SK-N-SH (cell line): ENCODE measurements at regions not wholly inside any gene's neighbourhood (a gene's known extent, or its start where the extent isn't known, plus 50 kb on each side); places are given as distances from the start of the nearest gene placed in this dataset.

ENCODE experiments used
- CTCF ChIA-PET: fragments of 300-600, 350-600 bp; formaldehyde crosslinking; extraction: SDS; loops from one replicate; lab custom pipeline; 2021; lab: Yijun Ruan, JAX
- POLR2A ChIA-PET: fragments of 350-600 bp; sonication (Branson Sonifier 250); formaldehyde crosslinking; extraction: SDS; loops from one replicate; lab custom pipeline; 2020; ENCODE audit warnings: antibody characterized with exemption, inconsistent platforms; lab: Yijun Ruan, JAX
- DNase-seq: peaks from one replicate; pipeline ENCODE4 v3.0.0; 2012
- H2AFZ ChIP-seq: fragments of 200-600 bp; sonication (generic); 2 replicates; pipeline ENCODE4 v1.8.1; 2016; ENCODE audit warnings: antibody characterized with exemption, mild to moderate bottlenecking, low read depth
- H3F3A ChIP-seq: fragments of 200-600 bp; sonication (generic); replicated peaks from 2 replicates; pipeline ENCODE3; 2016; ENCODE audit warnings: antibody characterized with exemption, mild to moderate bottlenecking; ENCODE audit not compliant: insufficient read depth
- H3K27ac ChIP-seq, 2 experiments: fragments of 200-500 bp in 1 of 2; fragments of 200-600 bp in 1 of 2; sonication (Bioruptor generic) in 1 of 2; sonication (generic), shearing (Covaris generic) in 1 of 2; 2 replicates each; pipeline versions ENCODE4 v1.5.1 to v1.6.1; 2014 to 2016; ENCODE audit warnings: low read depth in 2 of 2, inconsistent platforms in 1 of 2, low read length in 1 of 2, mild to moderate bottlenecking in 1 of 2, mixed read lengths in 1 of 2
- H3K27me3 ChIP-seq: fragments of 200-600 bp; sonication (generic), shearing (Covaris generic); 2 replicates; pipeline ENCODE4 v1.6.1; 2016; ENCODE audit warnings: mixed run types; ENCODE audit not compliant: insufficient read depth
- H3K36me3 ChIP-seq, 2 experiments: fragments of 200-500 bp in 1 of 2; fragments of 200-600 bp in 1 of 2; sonication (Bioruptor generic) in 1 of 2; sonication (generic) in 1 of 2; replicated peaks in 1 of 2; 2 replicates each; pipeline versions ENCODE3 to v1.5.1; 2014 to 2016; ENCODE audit warnings: low read length in 1 of 2, mild to moderate bottlenecking in 1 of 2; ENCODE audit not compliant: insufficient read depth in 2 of 2, control insufficient read depth in 1 of 2
- H3K4me1 ChIP-seq, 2 experiments: fragments of 200-500 bp in 1 of 2; fragments of 200-600 bp in 1 of 2; sonication (Bioruptor generic) in 1 of 2; sonication (generic), shearing (Covaris generic) in 1 of 2; 2 replicates each; pipeline versions ENCODE4 v1.5.1 to v1.6.1; 2014 to 2016; ENCODE audit warnings: low read depth in 1 of 2, low read length in 1 of 2, mixed run types in 1 of 2; ENCODE audit not compliant: insufficient read depth in 2 of 2, control insufficient read depth in 1 of 2
- H3K4me2 ChIP-seq: fragments of 200-600 bp; sonication (generic), shearing (Covaris generic); 2 replicates; pipeline ENCODE4 v1.6.1; 2017; ENCODE audit warnings: mixed run types
- H3K4me3 ChIP-seq, 2 experiments: fragments of 200-500 bp in 1 of 2; fragments of 200-600 bp in 1 of 2; sonication (Bioruptor generic) in 1 of 2; sonication (generic), shearing (Covaris generic) in 1 of 2; 2 replicates each; pipeline versions ENCODE4 v1.5.1 to v1.8.1; 2014 to 2016; ENCODE audit warnings: low read depth in 2 of 2, inconsistent platforms in 1 of 2, low read length in 1 of 2, mild to moderate bottlenecking in 1 of 2, mixed read lengths in 1 of 2, moderate library complexity in 1 of 2
- H3K79me2 ChIP-seq: fragments of 200-600 bp; sonication (generic); 2 replicates; pipeline ENCODE4 v1.8.1; 2017; ENCODE audit warnings: mild to moderate bottlenecking; ENCODE audit not compliant: insufficient read depth
- H3K9ac ChIP-seq: fragments of 200-600 bp; sonication (generic); 2 replicates; pipeline ENCODE4 v1.6.1; 2017; ENCODE audit warnings: mixed run types
- H3K9me2 ChIP-seq: fragments of 200-600 bp; sonication (generic); 2 replicates; pipeline ENCODE4 v1.6.1; 2017; ENCODE audit warnings: mixed run types
- H3K9me3 ChIP-seq: fragments of 200-600 bp; sonication (generic); 2 replicates; pipeline ENCODE4 v1.6.1; 2017; ENCODE audit warnings: mixed run types, mild to moderate bottlenecking, moderate library complexity
- H4K20me1 ChIP-seq: fragments of 200-600 bp; sonication (generic); 2 replicates; pipeline ENCODE4 v1.6.1; 2017; ENCODE audit warnings: mild to moderate bottlenecking, mixed run types; ENCODE audit not compliant: insufficient read depth
- CTCF ChIP-seq: fragments of 200-600 bp; sonication (generic); IDR thresholded peaks from 2 replicates; pipeline ENCODE4 v1.6.1; 2017; ENCODE audit warnings: antibody characterized with exemption, mild to moderate bottlenecking, moderate library complexity
- EP300 ChIP-seq, 2 experiments: IDR thresholded peaks; 2 replicates each; pipeline versions ENCODE4 v1.4.0 to v1.6.1; 2012; ENCODE audit warnings: borderline replicate concordance in 1 of 2, low read depth in 1 of 2, low read length in 1 of 2
- FOSL2 ChIP-seq: IDR thresholded peaks from 2 replicates; pipeline ENCODE4 v1.4.0; 2012; ENCODE audit warnings: low read depth, mild to moderate bottlenecking, moderate library complexity, borderline replicate concordance
- FOXJ3 ChIP-seq: sonication (generic); formaldehyde crosslinking; IDR thresholded peaks from 2 replicates; pipeline ENCODE4 v1.5.1; 2020; ENCODE audit warnings: mild to moderate bottlenecking, missing genetic modification reagents
- GABPA ChIP-seq: IDR thresholded peaks from 2 replicates; pipeline ENCODE4 v1.4.0; 2012; ENCODE audit warnings: low read depth, mild to moderate bottlenecking
- GATA2 ChIP-seq: sonication (generic); formaldehyde crosslinking; IDR thresholded peaks from 2 replicates; pipeline ENCODE4 v1.5.0; 2020; ENCODE audit warnings: mild to moderate bottlenecking, missing genetic modification reagents
- JUND ChIP-seq: IDR thresholded peaks from 2 replicates; pipeline ENCODE4 v1.4.0; 2012
- MXI1 ChIP-seq: IDR thresholded peaks from 2 replicates; pipeline ENCODE4 v1.6.1; 2012; ENCODE audit warnings: mild to moderate bottlenecking, low read depth, low read length, improper control_type of control experiment
- NFIC ChIP-seq: IDR thresholded peaks from 2 replicates; pipeline ENCODE4 v1.4.0; 2012; ENCODE audit warnings: borderline replicate concordance
- NRF1 ChIP-seq: IDR thresholded peaks from 2 replicates; pipeline ENCODE4 v1.6.1; 2012; ENCODE audit warnings: low read depth, mild to moderate bottlenecking, low read length
- POLR2AphosphoS5 ChIP-seq: IDR thresholded peaks from 2 replicates; pipeline ENCODE4 v1.6.1; 2012; ENCODE audit warnings: low read depth, low read length
- RFX5 ChIP-seq: IDR thresholded peaks from 2 replicates; pipeline ENCODE4 v1.6.1; 2012; ENCODE audit warnings: mild to moderate bottlenecking, improper control_type of control experiment, low read length
- SIN3A ChIP-seq: IDR thresholded peaks from 2 replicates; pipeline ENCODE4 v1.6.1; 2012; ENCODE audit warnings: low read depth, mild to moderate bottlenecking, low read length, moderate library complexity, borderline replicate concordance
- TAF1 ChIP-seq: IDR thresholded peaks from 2 replicates; pipeline ENCODE4 v1.6.1; 2012; ENCODE audit warnings: low read depth, mild to moderate bottlenecking, low read length, moderate library complexity, borderline replicate concordance
- TCF12 ChIP-seq: IDR thresholded peaks from 2 replicates; pipeline ENCODE4 v1.4.0; 2012
- TEAD4 ChIP-seq: IDR thresholded peaks from 2 replicates; pipeline ENCODE4 v1.4.0; 2012; ENCODE audit warnings: mild to moderate bottlenecking, borderline replicate concordance; ENCODE audit not compliant: insufficient read depth
- USF1 ChIP-seq: IDR thresholded peaks from 2 replicates; pipeline ENCODE4 v1.4.0; 2012; ENCODE audit warnings: low read depth, borderline replicate concordance
- YY1 ChIP-seq: IDR thresholded peaks from 2 replicates; pipeline ENCODE4 v1.4.0; 2012; ENCODE audit warnings: low read depth, mild to moderate bottlenecking
- WGBS: methylation state at CpG from one replicate; pipeline ENCODE4 v1.1.6; 2017; ENCODE audit warnings: low lambda C conversion rate; 5-methylcytosine and 5-hydroxymethylcytosine counted together
- TF ChIP-seq, protein P1 (sequence below): IDR thresholded peaks from 2 replicates; pipeline ENCODE4 v1.4.0; 2012; ENCODE audit warnings: low read depth, borderline replicate concordance
- TF ChIP-seq, protein P2 (sequence below): fragments of 150-350 bp; IDR thresholded peaks from 2 replicates; pipeline ENCODE4 v1.6.1; 2017; ENCODE audit warnings: antibody characterized with exemption, low read length, low read depth, borderline replicate concordance

GRCh38 chr10:111439034-111439842, 362.4 kb downstream of the ADRA2A start:
- no peaks in the 10 kb centered on the region for H3K9me2 ChIP-seq
- H3K27ac ChIP-seq, result no peak overlapping the region
- H3K4me1 ChIP-seq, result peaks cover 0 to 9% of the 10 kb centered on the region in 2 experiments; a peak in 2 of 4 replicates
- no peaks in the 10 kb centered on the region for H3K9me3 ChIP-seq
- H4K20me1 ChIP-seq, result no peaks in the 10 kb centered on the region
- 23% methylated on average over 3 of the region's 3 CpGs for WGBS
- no peaks in the 10 kb centered on the region for H3K79me2 ChIP-seq
- H3K9ac ChIP-seq, result no peak overlapping the region
- ChIA-PET CTCF (no interaction called here), POLR2A (no interaction called here)
- no peak overlapping the region for H3K4me3 ChIP-seq
- no peaks in the 10 kb centered on the region for H3F3A ChIP-seq
- no peak for DNase-seq
- no peak for TF ChIP-seq TCF12
- TF ChIP-seq, protein P1, sequence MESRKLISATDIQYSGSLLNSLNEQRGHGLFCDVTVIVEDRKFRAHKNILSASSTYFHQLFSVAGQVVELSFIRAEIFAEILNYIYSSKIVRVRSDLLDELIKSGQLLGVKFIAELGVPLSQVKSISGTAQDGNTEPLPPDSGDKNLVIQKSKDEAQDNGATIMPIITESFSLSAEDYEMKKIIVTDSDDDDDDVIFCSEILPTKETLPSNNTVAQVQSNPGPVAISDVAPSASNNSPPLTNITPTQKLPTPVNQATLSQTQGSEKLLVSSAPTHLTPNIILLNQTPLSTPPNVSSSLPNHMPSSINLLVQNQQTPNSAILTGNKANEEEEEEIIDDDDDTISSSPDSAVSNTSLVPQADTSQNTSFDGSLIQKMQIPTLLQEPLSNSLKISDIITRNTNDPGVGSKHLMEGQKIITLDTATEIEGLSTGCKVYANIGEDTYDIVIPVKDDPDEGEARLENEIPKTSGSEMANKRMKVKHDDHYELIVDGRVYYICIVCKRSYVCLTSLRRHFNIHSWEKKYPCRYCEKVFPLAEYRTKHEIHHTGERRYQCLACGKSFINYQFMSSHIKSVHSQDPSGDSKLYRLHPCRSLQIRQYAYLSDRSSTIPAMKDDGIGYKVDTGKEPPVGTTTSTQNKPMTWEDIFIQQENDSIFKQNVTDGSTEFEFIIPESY, result no peak
- no peak for TF ChIP-seq GABPA
- no peak for TF ChIP-seq FOSL2
- no peak for TF ChIP-seq NFIC
- H2AFZ ChIP-seq, result no peak overlapping the region
- H3K27me3 ChIP-seq, result no peaks in the 10 kb centered on the region
- no peak overlapping the region for H3K4me2 ChIP-seq
- H3K36me3 ChIP-seq, result no peaks in the 10 kb centered on the region

GRCh38 chr10:111440501-111440900, 363.7 kb downstream of the ADRA2A start:
- Histone ChIP-seq H3F3A (no peaks in the 10 kb centered on the region), H3K9ac (no peak overlapping the region), H3K36me3 (no peaks in the 10 kb centered on the region), H3K27me3 (no peaks in the 10 kb centered on the region), H3K4me3 (no peak overlapping the region), H3K27ac (no peak overlapping the region), H3K4me2 (no peak overlapping the region), H3K4me1 (peaks cover 0 to 10% of the 10 kb centered on the region in 2 experiments; a peak in 2 of 4 replicates), H3K9me3 (no peaks in the 10 kb centered on the region), H4K20me1 (no peaks in the 10 kb centered on the region), H3K9me2 (no peaks in the 10 kb centered on the region), H2AFZ (no peak overlapping the region), H3K79me2 (no peaks in the 10 kb centered on the region)
- 8% methylated on average over 5 of the region's 5 CpGs for WGBS
- ChIA-PET POLR2A (no interaction called here), CTCF (no interaction called here)
- DNase-seq, result peak; percentile 10
- TF ChIP-seq JUND (no peak), NRF1 (no peak), GATA2 (peak; percentile 83), SIN3A (no peak), TCF12 (no peak), NFIC (no peak), FOXJ3 (CRISPR knock-in tag) (peak; percentile 16; the same call in 1 of the 2 replicates), GABPA (no peak), TEAD4 (no peak), EP300 (IDR thresholded peaks at IDR 0.05; ENCODE audit: borderline replicate concordance in 1 of 2, low read depth in 1 of 2, low read length in 1 of 2) (peak in 1 of 2 experiments; percentile 7; a peak in 1 of 4 replicates), USF1 (no peak), CTCF (no peak), MXI1 (no peak), RFX5 (no peak), YY1 (no peak), TAF1 (no peak), POLR2AphosphoS5 (no peak)
- TF ChIP-seq, protein P2, sequence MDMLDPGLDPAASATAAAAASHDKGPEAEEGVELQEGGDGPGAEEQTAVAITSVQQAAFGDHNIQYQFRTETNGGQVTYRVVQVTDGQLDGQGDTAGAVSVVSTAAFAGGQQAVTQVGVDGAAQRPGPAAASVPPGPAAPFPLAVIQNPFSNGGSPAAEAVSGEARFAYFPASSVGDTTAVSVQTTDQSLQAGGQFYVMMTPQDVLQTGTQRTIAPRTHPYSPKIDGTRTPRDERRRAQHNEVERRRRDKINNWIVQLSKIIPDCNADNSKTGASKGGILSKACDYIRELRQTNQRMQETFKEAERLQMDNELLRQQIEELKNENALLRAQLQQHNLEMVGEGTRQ, result no peak
